SK-N-SH (cell line): ENCODE measurements at regions not wholly inside any gene's neighbourhood (a gene's known extent, or its start where the extent isn't known, plus 50 kb on each side); places are given as distances from the start of the nearest gene placed in this dataset.

Source experiments
- CTCF ChIA-PET: fragments of 300-600, 350-600 bp; formaldehyde crosslinking; extraction: SDS; loops from one replicate; lab custom pipeline; 2021; lab: Yijun Ruan, JAX
- POLR2A ChIA-PET: fragments of 350-600 bp; sonication (Branson Sonifier 250); formaldehyde crosslinking; extraction: SDS; loops from one replicate; lab custom pipeline; 2020; ENCODE audit warnings: antibody characterized with exemption, inconsistent platforms; lab: Yijun Ruan, JAX
- DNase-seq: peaks from one replicate; pipeline ENCODE4 v3.0.0; 2012
- H2AFZ ChIP-seq: fragments of 200-600 bp; sonication (generic); 2 replicates; pipeline ENCODE4 v1.8.1; 2016; ENCODE audit warnings: antibody characterized with exemption, mild to moderate bottlenecking, low read depth
- H3F3A ChIP-seq: fragments of 200-600 bp; sonication (generic); replicated peaks from 2 replicates; pipeline ENCODE3; 2016; ENCODE audit warnings: antibody characterized with exemption, mild to moderate bottlenecking; ENCODE audit not compliant: insufficient read depth
- H3K27ac ChIP-seq, 2 experiments: fragments of 200-500 bp in 1 of 2; fragments of 200-600 bp in 1 of 2; sonication (Bioruptor generic) in 1 of 2; sonication (generic), shearing (Covaris generic) in 1 of 2; 2 replicates each; pipeline versions ENCODE4 v1.5.1 to v1.6.1; 2014 to 2016; ENCODE audit warnings: low read depth in 2 of 2, inconsistent platforms in 1 of 2, low read length in 1 of 2, mild to moderate bottlenecking in 1 of 2, mixed read lengths in 1 of 2
- H3K27me3 ChIP-seq: fragments of 200-600 bp; sonication (generic), shearing (Covaris generic); 2 replicates; pipeline ENCODE4 v1.6.1; 2016; ENCODE audit warnings: mixed run types; ENCODE audit not compliant: insufficient read depth
- H3K36me3 ChIP-seq, 2 experiments: fragments of 200-500 bp in 1 of 2; fragments of 200-600 bp in 1 of 2; sonication (Bioruptor generic) in 1 of 2; sonication (generic) in 1 of 2; replicated peaks in 1 of 2; 2 replicates each; pipeline versions ENCODE3 to v1.5.1; 2014 to 2016; ENCODE audit warnings: low read length in 1 of 2, mild to moderate bottlenecking in 1 of 2; ENCODE audit not compliant: insufficient read depth in 2 of 2, control insufficient read depth in 1 of 2
- H3K4me1 ChIP-seq, 2 experiments: fragments of 200-500 bp in 1 of 2; fragments of 200-600 bp in 1 of 2; sonication (Bioruptor generic) in 1 of 2; sonication (generic), shearing (Covaris generic) in 1 of 2; 2 replicates each; pipeline versions ENCODE4 v1.5.1 to v1.6.1; 2014 to 2016; ENCODE audit warnings: low read depth in 1 of 2, low read length in 1 of 2, mixed run types in 1 of 2; ENCODE audit not compliant: insufficient read depth in 2 of 2, control insufficient read depth in 1 of 2
- H3K4me2 ChIP-seq: fragments of 200-600 bp; sonication (generic), shearing (Covaris generic); 2 replicates; pipeline ENCODE4 v1.6.1; 2017; ENCODE audit warnings: mixed run types
- H3K4me3 ChIP-seq, 2 experiments: fragments of 200-500 bp in 1 of 2; fragments of 200-600 bp in 1 of 2; sonication (Bioruptor generic) in 1 of 2; sonication (generic), shearing (Covaris generic) in 1 of 2; 2 replicates each; pipeline versions ENCODE4 v1.5.1 to v1.8.1; 2014 to 2016; ENCODE audit warnings: low read depth in 2 of 2, inconsistent platforms in 1 of 2, low read length in 1 of 2, mild to moderate bottlenecking in 1 of 2, mixed read lengths in 1 of 2, moderate library complexity in 1 of 2
- H3K79me2 ChIP-seq: fragments of 200-600 bp; sonication (generic); 2 replicates; pipeline ENCODE4 v1.8.1; 2017; ENCODE audit warnings: mild to moderate bottlenecking; ENCODE audit not compliant: insufficient read depth
- H3K9ac ChIP-seq: fragments of 200-600 bp; sonication (generic); 2 replicates; pipeline ENCODE4 v1.6.1; 2017; ENCODE audit warnings: mixed run types
- H3K9me2 ChIP-seq: fragments of 200-600 bp; sonication (generic); 2 replicates; pipeline ENCODE4 v1.6.1; 2017; ENCODE audit warnings: mixed run types
- H3K9me3 ChIP-seq: fragments of 200-600 bp; sonication (generic); 2 replicates; pipeline ENCODE4 v1.6.1; 2017; ENCODE audit warnings: mixed run types, mild to moderate bottlenecking, moderate library complexity
- H4K20me1 ChIP-seq: fragments of 200-600 bp; sonication (generic); 2 replicates; pipeline ENCODE4 v1.6.1; 2017; ENCODE audit warnings: mild to moderate bottlenecking, mixed run types; ENCODE audit not compliant: insufficient read depth
- EP300 ChIP-seq, 2 experiments: IDR thresholded peaks; 2 replicates each; pipeline versions ENCODE4 v1.4.0 to v1.6.1; 2012; ENCODE audit warnings: borderline replicate concordance in 1 of 2, low read depth in 1 of 2, low read length in 1 of 2
- EZH2phosphoT487 ChIP-seq: fragments of 200-600 bp; sonication (generic); IDR thresholded peaks from 2 replicates; pipeline ENCODE4 v1.6.1; 2017; ENCODE audit warnings: low read depth, mixed run types, mild to moderate bottlenecking, antibody characterized with exemption, moderate library complexity, borderline replicate concordance
- FOSL2 ChIP-seq: IDR thresholded peaks from 2 replicates; pipeline ENCODE4 v1.4.0; 2012; ENCODE audit warnings: low read depth, mild to moderate bottlenecking, moderate library complexity, borderline replicate concordance
- GATA2 ChIP-seq: sonication (generic); formaldehyde crosslinking; IDR thresholded peaks from 2 replicates; pipeline ENCODE4 v1.5.0; 2020; ENCODE audit warnings: mild to moderate bottlenecking, missing genetic modification reagents
- JUND ChIP-seq: IDR thresholded peaks from 2 replicates; pipeline ENCODE4 v1.4.0; 2012
- MEF2A ChIP-seq: IDR thresholded peaks from 2 replicates; pipeline ENCODE4 v1.4.0; 2012; ENCODE audit warnings: low read depth, borderline replicate concordance
- MXI1 ChIP-seq: IDR thresholded peaks from 2 replicates; pipeline ENCODE4 v1.6.1; 2012; ENCODE audit warnings: mild to moderate bottlenecking, low read depth, low read length, improper control_type of control experiment
- NRF1 ChIP-seq: IDR thresholded peaks from 2 replicates; pipeline ENCODE4 v1.6.1; 2012; ENCODE audit warnings: low read depth, mild to moderate bottlenecking, low read length
- RCOR1 ChIP-seq: fragments of 150-350 bp; IDR thresholded peaks from 2 replicates; pipeline ENCODE4 v1.6.1; 2017; ENCODE audit warnings: antibody characterized with exemption, low read length
- RFX5 ChIP-seq: IDR thresholded peaks from 2 replicates; pipeline ENCODE4 v1.6.1; 2012; ENCODE audit warnings: mild to moderate bottlenecking, improper control_type of control experiment, low read length
- RXRA ChIP-seq: IDR thresholded peaks from 2 replicates; pipeline ENCODE4 v1.4.0; 2012; ENCODE audit warnings: low read depth, mild to moderate bottlenecking, borderline replicate concordance
- SIN3A ChIP-seq: IDR thresholded peaks from 2 replicates; pipeline ENCODE4 v1.6.1; 2012; ENCODE audit warnings: low read depth, mild to moderate bottlenecking, low read length, moderate library complexity, borderline replicate concordance
- TAF1 ChIP-seq: IDR thresholded peaks from 2 replicates; pipeline ENCODE4 v1.6.1; 2012; ENCODE audit warnings: low read depth, mild to moderate bottlenecking, low read length, moderate library complexity, borderline replicate concordance
- YY1 ChIP-seq: IDR thresholded peaks from 2 replicates; pipeline ENCODE4 v1.4.0; 2012; ENCODE audit warnings: low read depth, mild to moderate bottlenecking
- WGBS: methylation state at CpG from one replicate; pipeline ENCODE4 v1.1.6; 2017; ENCODE audit warnings: low lambda C conversion rate; 5-methylcytosine and 5-hydroxymethylcytosine counted together
- TF ChIP-seq, protein P1 (sequence below): fragments of 150-350 bp; IDR thresholded peaks from 2 replicates; pipeline ENCODE4 v1.6.1; 2017; ENCODE audit warnings: antibody characterized with exemption, low read length, low read depth, borderline replicate concordance
- TF ChIP-seq, protein P2 (sequence below): IDR thresholded peaks from 2 replicates; pipeline ENCODE4 v1.6.1; 2012; ENCODE audit warnings: mild to moderate bottlenecking, low read depth, low read length, moderate library complexity

DNA sequence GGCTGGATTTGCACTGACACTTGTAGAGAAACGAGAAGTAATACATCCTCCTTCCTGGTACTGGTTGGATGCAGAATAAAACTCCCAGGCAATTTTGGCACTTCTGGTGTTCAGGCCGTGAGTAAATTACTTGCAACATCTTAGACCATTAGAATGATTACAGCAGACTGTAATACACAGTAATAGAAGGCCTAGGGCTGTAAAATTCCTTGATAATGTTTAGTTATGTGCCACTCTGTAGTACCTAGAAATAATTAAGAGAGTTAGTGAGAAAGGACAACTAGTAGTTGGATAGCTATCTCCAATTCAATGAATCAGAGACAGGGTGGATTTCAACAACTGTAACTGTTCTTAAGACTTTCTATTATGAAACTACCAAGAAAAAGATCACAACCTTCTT lies 356.3 kb upstream of the SETBP1 start:
- H3K79me2 ChIP-seq: no peaks in the 10 kb centered on the region
- no peak overlapping the region for H3K4me3 ChIP-seq
- 86% methylated on average over 2 of the region's 2 CpGs for WGBS
- POLR2A ChIA-PET: no interaction called here
- H3F3A ChIP-seq: peaks cover 14% of the 10 kb centered on the region
- H3K4me1 ChIP-seq: peaks cover 0 to 6% of the 10 kb centered on the region in 2 experiments; a peak in 2 of 4 replicates
- H4K20me1 ChIP-seq: no peaks in the 10 kb centered on the region
- H2AFZ ChIP-seq: no peak overlapping the region
- H3K9me2 ChIP-seq: no peaks in the 10 kb centered on the region
- no peaks in the 10 kb centered on the region for H3K9me3 ChIP-seq
- no peaks in the 10 kb centered on the region for H3K36me3 ChIP-seq
- DNase-seq: no peak
- H3K4me2 ChIP-seq: no peak overlapping the region
- H3K9ac ChIP-seq: no peak overlapping the region
- TF ChIP-seq MEF2A (no peak), SIN3A (no peak), FOSL2 (no peak), RCOR1 (no peak), RFX5 (no peak), EP300 (IDR thresholded peaks at IDR 0.05; ENCODE audit: borderline replicate concordance in 1 of 2, low read depth in 1 of 2, low read length in 1 of 2) (no peak), MXI1 (no peak), GATA2 (CRISPR knock-in tag) (no peak), TAF1 (no peak), EZH2phosphoT487 (no peak), JUND (no peak), RXRA (no peak), YY1 (no peak), NRF1 (no peak)
- TF ChIP-seq, protein P1, sequence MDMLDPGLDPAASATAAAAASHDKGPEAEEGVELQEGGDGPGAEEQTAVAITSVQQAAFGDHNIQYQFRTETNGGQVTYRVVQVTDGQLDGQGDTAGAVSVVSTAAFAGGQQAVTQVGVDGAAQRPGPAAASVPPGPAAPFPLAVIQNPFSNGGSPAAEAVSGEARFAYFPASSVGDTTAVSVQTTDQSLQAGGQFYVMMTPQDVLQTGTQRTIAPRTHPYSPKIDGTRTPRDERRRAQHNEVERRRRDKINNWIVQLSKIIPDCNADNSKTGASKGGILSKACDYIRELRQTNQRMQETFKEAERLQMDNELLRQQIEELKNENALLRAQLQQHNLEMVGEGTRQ: no peak
- TF ChIP-seq, protein P2, sequence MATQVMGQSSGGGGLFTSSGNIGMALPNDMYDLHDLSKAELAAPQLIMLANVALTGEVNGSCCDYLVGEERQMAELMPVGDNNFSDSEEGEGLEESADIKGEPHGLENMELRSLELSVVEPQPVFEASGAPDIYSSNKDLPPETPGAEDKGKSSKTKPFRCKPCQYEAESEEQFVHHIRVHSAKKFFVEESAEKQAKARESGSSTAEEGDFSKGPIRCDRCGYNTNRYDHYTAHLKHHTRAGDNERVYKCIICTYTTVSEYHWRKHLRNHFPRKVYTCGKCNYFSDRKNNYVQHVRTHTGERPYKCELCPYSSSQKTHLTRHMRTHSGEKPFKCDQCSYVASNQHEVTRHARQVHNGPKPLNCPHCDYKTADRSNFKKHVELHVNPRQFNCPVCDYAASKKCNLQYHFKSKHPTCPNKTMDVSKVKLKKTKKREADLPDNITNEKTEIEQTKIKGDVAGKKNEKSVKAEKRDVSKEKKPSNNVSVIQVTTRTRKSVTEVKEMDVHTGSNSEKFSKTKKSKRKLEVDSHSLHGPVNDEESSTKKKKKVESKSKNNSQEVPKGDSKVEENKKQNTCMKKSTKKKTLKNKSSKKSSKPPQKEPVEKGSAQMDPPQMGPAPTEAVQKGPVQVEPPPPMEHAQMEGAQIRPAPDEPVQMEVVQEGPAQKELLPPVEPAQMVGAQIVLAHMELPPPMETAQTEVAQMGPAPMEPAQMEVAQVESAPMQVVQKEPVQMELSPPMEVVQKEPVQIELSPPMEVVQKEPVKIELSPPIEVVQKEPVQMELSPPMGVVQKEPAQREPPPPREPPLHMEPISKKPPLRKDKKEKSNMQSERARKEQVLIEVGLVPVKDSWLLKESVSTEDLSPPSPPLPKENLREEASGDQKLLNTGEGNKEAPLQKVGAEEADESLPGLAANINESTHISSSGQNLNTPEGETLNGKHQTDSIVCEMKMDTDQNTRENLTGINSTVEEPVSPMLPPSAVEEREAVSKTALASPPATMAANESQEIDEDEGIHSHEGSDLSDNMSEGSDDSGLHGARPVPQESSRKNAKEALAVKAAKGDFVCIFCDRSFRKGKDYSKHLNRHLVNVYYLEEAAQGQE: no peak
- TF ChIP-seq, all 33 proteins: peak for 0
- Histone ChIP-seq H3K27me3 (no peaks in the 10 kb centered on the region), H3K27ac (no peak overlapping the region)
- CTCF ChIA-PET: interaction anchor here (1.5 to 1.8 kb wide), 2 partner anchors 194 to 703 kb away, joined by 3 to 8 read pairs; no protein-coding TSS in a partner anchor
